ENCODE measurements at regions not wholly inside any gene's neighbourhood (a gene's known extent, or its start where the extent isn't known, plus 50 kb on each side); places are given as distances from the start of the nearest gene placed in this dataset.
"Not testable (repeated sequence)": the region's sequence is repeated elsewhere in the genome, so short reads cannot be mapped to it uniquely, and the experiment has no call there.

GRCh38 chrX:109782994-109783700, 50.1 kb upstream of the ACSL4 start:
- no peak for DNase-seq

GRCh38 chrX:109783701-109784079, 50.6 kb upstream of the ACSL4 start:
- DNase-seq, result no peak

DNA sequence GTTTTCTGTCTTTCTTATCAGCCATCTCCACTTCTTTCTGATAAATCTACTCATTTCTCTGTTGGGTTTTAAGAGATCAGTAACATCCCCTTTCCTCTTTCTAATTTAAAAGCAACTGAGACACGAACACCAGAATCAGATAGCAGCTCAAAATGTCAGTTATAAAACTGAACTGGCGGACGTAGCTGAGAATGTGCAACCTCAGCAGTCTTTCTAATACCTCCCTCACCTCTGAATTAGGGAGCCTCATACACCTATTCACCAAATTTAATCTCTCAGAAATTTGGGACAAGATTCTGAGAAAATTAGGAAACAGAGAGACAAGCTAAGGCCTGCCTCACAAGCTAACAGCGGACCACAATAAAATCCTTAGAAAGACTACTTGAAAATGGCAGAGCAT, 52.0 kb upstream of the ACSL4 start:
- DNase-seq, result no peak

DNA sequence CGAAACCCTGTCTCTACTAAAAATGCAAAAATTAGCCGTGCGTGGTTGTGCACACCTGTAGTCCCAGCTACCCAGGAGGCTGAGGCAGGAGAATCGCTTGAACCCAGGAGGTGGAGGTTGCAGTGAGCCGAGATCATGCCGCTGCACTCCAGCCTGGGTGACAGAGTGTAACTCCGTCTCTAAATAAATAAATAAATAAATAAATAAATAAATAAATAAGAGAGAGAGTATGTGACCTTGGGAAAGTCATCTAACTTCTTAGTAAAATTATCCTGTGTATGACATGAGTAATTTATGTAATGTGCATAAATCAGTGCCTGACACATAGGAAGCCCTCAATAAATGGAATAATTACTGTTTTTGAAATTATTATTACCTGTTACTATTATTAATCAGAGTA, 57.5 kb upstream of the ACSL4 start:
- DNase-seq, result not testable (repeated sequence)

DNA sequence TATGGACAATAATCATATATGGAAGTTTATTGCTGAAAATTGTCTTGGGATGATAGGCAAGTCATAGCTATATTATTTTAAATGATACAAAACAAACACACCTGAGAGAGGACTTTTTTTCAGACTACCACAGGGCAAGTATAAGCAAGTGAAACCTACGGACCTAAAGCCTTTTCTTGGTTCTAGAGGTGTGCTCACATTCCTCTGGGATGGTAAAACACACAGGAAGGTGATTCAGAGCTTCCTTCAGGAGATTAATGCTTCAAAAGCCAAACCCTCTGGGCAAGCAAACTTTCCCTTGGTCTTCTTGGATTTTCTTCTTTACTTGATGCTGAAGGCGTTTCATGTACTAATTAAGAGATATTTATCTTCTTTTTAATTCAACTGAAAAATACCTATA, 60.1 kb upstream of the ACSL4 start:
- no peak for DNase-seq

DNA sequence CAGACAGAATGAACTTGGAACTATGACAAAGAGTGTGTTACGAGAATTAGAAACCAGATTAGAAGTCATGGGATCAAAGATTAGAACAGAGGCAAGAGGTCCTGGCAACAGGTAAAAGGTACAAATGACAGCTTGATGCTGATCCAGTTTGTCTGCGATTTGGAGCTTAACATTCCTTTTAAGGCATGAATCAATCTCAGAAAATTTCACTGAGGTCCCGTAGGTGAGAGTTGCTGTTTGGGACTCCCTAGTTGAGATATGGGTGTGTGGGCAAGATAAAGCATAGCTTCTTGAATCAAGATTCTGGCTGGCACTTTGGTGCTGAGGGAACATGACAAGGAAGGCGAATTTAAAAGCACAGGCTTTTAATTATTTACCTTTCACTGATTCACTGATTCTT, 62.6 kb upstream of the ACSL4 start:
- no peak for DNase-seq

- no peak for DNase-seq
Measured at GRCh38 chrX:109797311-109797975, 64.4 kb upstream of the ACSL4 start.

- no peak for DNase-seq
Measured at GRCh38 chrX:109812236-109812635, 79.2 kb upstream of the ACSL4 start.

DNA sequence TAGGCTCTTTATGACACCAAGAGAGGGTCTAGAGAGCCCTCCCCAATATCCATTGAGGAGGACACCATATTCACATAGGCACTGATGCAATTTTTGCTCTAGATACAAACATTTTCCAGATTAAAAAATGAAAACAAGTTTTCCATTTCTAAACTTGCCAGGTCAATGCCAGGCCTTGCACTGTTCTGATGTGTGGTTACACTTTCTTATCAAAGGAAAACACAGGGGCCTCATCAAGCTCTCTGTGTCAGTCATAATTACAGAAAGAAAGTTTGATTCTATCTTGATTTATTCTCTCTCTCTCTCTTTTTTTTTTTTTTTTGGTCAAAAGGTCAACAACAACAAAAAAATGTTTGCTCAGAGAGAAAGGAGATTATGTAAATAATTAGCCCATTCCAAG, 80.2 kb upstream of the ACSL4 start:
- DNase-seq, result no peak

GRCh38 chrX:109818976-109819375, 85.9 kb upstream of the ACSL4 start:
- no peak for DNase-seq

DNA sequence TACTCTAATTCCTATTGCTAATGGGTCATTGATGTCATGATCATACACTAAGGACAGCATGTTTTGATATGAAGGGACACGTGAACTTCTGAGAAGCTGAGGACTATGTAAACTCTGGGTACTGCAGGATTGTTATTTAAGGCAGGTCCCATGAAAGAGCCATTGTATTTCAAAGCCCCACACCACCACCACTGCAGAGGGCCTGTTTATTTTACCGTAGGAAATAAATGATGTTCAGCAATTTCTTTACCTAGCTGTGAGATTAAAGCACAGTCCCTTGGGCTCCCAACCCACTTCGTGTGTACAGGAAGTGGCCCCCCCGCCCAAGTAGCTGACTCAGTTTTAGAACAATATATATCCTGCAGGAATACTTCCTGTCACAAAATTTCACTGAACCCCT, 89.8 kb upstream of the ACSL4 start:
- DNase-seq, result no peak

DNA sequence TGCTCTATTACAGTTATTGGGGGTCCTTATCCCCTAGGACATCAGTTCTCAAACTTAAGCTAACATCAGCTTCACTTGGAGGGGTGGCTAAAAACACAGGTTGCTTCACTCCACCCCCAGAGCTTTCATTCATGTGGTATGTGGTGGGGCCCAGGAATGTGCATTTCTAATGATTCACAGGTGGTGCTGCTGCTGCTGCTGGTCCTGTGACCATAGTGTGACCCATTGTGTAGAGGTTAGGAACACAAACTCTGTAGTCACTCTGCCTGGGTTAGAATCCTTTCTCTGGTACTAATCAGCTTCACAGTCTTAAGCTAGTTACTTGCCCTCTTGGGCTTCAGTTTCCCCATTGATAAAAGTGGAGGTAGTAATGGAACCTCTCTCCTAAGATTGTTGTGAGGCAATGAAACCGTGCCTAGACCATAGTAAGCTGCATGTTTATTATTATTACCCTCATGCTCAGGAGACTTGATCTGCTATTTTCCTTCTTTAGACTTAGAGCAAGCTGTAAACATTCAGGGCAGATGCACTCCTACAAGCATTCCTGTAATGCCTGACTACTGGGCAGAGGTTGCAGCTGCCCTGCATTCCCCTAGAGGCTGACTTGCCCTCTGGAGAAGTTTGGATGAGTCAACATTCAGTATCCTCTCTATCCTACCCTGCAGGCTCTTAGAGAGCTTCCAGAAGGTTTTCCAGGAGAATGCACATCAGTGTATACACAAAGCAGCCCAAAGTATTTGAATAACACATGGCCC, 94.1 kb upstream of the ACSL4 start:
- DNase-seq, result no peak

GRCh38 chrX:109827772-109828171, 94.7 kb upstream of the ACSL4 start:
- no peak for DNase-seq

DNA sequence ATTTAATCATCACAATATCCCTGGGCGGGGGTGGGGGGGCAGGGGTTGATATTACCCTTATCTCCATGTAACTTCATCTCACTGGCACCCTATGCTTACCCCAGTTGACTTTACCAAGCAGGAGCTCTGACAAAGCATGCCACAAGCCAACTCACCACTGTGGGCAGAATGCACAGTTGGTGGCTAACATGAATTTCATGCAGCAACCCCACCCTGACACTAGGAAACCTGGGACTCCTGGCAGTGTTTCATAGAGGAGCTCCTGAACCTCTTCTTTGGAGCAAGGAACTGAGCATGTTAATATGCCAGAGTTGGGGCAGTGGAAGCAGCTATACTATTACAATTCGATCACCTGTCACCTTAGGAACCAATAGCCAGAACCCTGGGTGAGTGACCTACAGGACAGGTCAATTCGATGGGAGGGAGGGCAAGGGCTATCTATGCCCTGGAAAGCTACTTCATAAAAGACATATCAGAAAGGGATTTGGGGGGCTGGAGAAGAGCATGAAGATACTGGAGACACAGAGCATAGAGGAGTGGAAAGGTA, 97.2 kb upstream of the ACSL4 start:
- no peak for DNase-seq

DNA sequence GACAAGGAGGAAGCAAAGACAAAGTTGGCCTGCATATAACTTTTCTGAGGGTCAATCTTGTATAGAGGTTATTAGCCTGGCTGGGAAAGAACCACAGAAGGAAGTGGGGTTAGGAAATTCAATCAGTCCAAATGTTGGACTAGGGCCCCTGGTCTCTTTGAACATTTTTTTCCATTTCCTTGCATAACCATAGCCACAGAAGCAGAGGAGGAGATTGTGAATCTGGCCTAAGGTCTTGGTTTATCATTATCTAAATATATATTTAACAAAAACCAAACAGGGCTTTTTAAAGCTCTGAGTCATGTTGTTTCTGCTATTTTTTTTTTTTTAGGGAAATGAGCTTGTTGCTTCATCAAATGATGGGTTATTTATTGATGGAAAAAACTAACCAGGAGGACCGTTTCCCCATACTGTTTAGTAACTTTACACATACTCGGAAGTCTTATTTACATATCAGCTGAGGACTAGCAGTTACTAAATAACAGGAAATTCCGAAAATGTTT, 97.7 kb upstream of the ACSL4 start:
- no peak for DNase-seq

GRCh38 chrX:109831326-109831985, 98.4 kb upstream of the ACSL4 start:
- no peak for DNase-seq

- DNase-seq, result no peak
Measured at GRCh38 chrX:109839694-109840567, 106.9 kb upstream of the ACSL4 start.

- no peak for DNase-seq
Measured at GRCh38 chrX:109840585-109840984, 107.5 kb upstream of the ACSL4 start.

GRCh38 chrX:109841257-109841656, 108.2 kb upstream of the ACSL4 start:
- no peak for DNase-seq

DNA sequence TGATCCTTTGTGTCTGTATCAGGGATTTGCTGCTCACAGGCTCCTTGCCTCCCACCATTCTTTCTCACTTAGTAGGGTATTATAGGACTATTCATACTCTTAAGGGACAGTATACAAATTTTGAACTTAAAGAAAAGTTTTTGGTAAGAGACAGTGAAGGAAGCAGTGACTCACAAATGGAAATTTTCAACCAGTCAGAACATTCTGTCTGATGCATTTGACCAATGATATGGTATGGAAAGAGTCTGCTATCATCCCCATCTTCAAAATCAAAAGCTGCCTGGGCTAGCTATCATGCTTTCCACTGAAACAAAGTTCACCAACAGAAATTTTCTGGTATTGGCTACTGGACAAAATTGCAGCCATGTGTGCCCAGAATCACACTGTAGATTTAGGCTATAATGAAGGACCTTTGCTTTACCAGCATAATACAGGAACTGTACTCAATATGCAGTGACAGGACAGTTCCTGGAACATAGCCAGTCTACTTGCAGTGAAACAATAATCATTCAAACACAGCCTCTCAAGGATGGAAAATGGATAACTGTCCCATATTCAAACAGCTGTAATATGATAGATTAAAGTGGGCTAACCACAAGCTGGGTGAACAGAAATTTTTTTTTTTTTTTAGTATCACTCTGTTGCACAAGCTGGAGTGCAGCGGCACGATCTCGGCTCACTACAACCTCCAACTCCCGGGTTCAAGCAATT, 109.0 kb upstream of the ACSL4 start:
- DNase-seq, result no peak

GRCh38 chrX:109842611-109843010, 109.6 kb upstream of the ACSL4 start:
- DNase-seq, result no peak
